Neural progenitor cell (in vitro differentiated cells): ENCODE measurements at regions not wholly inside any gene's neighbourhood (a gene's known extent, or its start where the extent isn't known, plus 50 kb on each side); places are given as distances from the start of the nearest gene placed in this dataset.

Experiments
- EZH2 ChIP-seq: fragments of 200-600 bp; sonication (generic); IDR thresholded peaks from 2 replicates; pipeline ENCODE4 v1.6.1; 2017; ENCODE audit warnings: antibody characterized with exemption, mild to moderate bottlenecking, moderate library complexity
- TF ChIP-seq, protein P1 (sequence below): fragments of 200-600 bp; sonication (generic); IDR thresholded peaks from 2 replicates; pipeline ENCODE4 v1.5.1; 2017; ENCODE audit warnings: antibody characterized with exemption, mild to moderate bottlenecking

DNA sequence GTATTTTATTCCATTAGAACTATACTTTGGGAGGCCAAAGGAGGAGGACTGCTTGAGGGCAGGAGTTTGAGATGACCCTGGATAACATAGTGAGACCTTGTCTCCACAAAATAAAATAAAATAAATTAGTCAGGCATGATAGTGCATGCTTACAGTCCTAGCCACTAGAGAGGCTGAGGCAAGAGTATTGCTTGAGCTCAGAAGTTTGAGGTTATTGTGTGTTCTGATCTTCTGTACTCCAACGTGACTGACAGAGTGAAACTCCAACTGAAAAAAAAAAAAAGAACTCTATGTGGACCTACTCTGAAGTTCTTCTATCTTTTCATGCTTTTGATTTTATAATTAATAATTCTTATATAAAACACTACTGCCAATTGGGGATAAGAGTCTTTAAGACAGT is 1560.0 kb upstream of the GBE1 start:
- TF ChIP-seq, protein P1, sequence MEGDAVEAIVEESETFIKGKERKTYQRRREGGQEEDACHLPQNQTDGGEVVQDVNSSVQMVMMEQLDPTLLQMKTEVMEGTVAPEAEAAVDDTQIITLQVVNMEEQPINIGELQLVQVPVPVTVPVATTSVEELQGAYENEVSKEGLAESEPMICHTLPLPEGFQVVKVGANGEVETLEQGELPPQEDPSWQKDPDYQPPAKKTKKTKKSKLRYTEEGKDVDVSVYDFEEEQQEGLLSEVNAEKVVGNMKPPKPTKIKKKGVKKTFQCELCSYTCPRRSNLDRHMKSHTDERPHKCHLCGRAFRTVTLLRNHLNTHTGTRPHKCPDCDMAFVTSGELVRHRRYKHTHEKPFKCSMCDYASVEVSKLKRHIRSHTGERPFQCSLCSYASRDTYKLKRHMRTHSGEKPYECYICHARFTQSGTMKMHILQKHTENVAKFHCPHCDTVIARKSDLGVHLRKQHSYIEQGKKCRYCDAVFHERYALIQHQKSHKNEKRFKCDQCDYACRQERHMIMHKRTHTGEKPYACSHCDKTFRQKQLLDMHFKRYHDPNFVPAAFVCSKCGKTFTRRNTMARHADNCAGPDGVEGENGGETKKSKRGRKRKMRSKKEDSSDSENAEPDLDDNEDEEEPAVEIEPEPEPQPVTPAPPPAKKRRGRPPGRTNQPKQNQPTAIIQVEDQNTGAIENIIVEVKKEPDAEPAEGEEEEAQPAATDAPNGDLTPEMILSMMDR, result no peak
- TF ChIP-seq EZH2, result no peak
